AG09309 (cell line): ENCODE measurements at regions not wholly inside any gene's neighbourhood (a gene's known extent, or its start where the extent isn't known, plus 50 kb on each side); places are given as distances from the start of the nearest gene placed in this dataset.

ENCODE experiments used
- DNase-seq: peaks from one replicate; pipeline ENCODE4 v3.0.0-alpha.2; 2010; ENCODE audit warnings: low read depth
- H3K4me3 ChIP-seq: 2 replicates; pipeline ENCODE4 v1.5.1; 2011; ENCODE audit warnings: mild to moderate bottlenecking, low read depth, low read length, moderate library complexity; ENCODE audit not compliant: control insufficient read depth
- TF ChIP-seq, protein P1 (sequence below): IDR thresholded peaks from 2 replicates; pipeline ENCODE4 v1.5.1; 2011; ENCODE audit warnings: mild to moderate bottlenecking, low read depth, low read length, inconsistent platforms; ENCODE audit not compliant: insufficient read depth, control insufficient read depth; ENCODE audit errors: missing control alignments

DNA sequence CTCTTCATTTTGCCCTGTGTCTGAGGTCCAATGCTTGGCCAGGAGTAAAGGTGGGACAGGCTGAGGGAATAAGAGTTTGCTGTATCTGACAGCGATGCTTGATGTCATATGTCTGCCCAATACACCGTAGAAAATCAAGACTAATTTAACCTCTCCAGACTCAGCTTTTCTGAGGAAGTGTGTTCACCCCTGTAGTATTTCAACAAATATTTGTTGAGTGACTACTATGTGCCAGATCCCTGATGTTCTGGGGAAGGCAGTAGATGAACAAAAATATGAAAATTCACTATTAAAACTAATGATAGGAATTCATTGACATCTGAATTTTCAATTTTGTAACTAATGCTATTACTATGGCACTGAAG is 489.7 kb downstream of the EBF1 start:
- DNase-seq, result no peak
- TF ChIP-seq, protein P1, sequence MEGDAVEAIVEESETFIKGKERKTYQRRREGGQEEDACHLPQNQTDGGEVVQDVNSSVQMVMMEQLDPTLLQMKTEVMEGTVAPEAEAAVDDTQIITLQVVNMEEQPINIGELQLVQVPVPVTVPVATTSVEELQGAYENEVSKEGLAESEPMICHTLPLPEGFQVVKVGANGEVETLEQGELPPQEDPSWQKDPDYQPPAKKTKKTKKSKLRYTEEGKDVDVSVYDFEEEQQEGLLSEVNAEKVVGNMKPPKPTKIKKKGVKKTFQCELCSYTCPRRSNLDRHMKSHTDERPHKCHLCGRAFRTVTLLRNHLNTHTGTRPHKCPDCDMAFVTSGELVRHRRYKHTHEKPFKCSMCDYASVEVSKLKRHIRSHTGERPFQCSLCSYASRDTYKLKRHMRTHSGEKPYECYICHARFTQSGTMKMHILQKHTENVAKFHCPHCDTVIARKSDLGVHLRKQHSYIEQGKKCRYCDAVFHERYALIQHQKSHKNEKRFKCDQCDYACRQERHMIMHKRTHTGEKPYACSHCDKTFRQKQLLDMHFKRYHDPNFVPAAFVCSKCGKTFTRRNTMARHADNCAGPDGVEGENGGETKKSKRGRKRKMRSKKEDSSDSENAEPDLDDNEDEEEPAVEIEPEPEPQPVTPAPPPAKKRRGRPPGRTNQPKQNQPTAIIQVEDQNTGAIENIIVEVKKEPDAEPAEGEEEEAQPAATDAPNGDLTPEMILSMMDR, result no peak
- H3K4me3 ChIP-seq, result no peak overlapping the region

DNA sequence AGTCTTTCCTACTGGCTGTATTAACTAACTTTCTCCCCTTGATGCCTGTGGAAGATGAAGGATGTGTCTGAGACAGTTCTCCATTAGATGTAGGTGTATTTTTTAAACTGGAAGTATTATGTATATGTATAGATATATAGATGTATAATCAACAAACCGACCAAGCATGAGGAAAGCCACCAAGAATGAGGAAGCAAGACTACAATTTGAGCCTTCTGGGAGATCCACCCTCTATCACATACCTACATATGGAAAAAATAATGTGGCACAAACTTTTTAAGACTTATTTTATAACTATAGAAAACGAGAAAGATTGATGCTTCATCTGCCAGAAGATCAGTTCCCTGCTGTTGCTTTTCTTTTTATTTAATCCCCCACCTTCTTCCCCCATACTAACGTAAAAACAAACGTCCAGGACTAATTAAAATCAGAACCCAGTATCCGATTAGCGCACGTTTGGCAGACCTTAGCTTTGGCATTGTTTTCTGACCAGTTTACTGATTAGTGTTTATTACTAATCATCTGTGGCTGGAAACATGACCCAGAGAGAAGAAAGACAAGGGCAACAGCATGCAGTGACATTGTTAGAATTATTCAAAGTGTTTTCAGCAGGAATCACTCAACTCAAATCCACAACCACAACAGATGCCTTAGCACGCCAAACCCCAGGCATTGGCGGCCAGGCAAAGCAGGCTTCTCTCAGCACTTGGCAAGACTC is 490.2 kb downstream of the EBF1 start:
- H3K4me3 ChIP-seq, result no peak overlapping the region
- TF ChIP-seq, protein P1, result no peak
- DNase-seq, result peak; percentile 32

DNA sequence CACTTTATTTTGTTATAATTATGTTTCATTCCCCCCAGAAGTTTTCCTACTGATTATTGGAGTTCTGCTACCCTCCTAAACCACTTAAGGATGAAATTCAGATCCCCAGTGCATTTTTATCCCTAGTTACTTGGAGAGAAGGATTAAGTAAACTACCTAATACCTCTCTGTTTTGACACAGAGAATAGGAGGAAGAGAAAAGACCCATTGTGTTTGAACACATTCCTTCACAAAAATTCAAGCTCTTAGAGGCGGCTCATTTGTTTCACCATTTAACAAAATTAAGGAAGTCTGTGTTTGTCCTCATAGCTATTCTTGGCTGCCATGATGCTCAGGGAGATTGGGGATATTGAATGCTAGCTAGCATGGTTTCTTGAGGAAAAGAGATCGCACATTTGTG is 492.6 kb downstream of the EBF1 start:
- TF ChIP-seq, protein P1, result no peak
- H3K4me3 ChIP-seq, result no peak overlapping the region
- DNase-seq, result no peak

DNA sequence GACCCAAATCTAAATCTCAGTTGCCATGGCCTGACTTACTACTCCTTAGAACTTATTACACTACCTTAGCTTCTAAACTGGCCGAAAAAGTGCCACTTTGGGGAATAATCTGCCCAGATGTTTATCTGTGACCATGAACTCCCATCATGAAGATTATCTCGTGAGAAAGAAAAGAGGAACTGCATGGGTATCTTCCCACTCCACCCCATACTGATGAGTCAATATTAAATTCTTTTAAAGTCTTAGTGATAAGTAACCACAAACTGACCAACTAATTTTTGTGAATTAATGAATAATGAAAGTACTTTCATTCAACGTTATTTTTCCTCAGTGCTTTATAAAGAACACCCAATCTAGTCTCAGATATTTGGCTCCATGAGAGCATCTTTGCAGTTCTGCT is 493.5 kb downstream of the EBF1 start:
- DNase-seq, result no peak
- TF ChIP-seq, protein P1, result no peak
- no peak overlapping the region for H3K4me3 ChIP-seq

DNA sequence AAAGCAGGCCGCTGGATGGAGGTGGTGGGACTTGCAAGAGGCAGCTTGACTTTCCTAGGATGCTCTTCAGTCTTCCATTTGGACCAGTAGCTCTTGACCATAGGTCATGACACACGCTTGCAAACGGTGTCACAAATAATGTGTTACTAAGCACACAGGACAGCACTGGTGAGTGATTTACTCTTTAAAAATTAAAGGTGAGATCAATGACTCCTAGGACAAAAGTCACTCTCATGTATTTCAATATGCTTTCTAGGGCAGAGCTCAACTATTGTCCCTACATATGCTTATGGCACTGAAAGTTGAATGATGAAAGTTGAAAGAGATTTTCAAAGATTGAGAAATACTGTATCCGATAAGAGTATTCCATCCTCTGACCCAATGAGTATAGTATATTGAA is 496.7 kb downstream of the EBF1 start:
- no peak overlapping the region for H3K4me3 ChIP-seq
- TF ChIP-seq, protein P1, result no peak
- DNase-seq, result no peak

DNA sequence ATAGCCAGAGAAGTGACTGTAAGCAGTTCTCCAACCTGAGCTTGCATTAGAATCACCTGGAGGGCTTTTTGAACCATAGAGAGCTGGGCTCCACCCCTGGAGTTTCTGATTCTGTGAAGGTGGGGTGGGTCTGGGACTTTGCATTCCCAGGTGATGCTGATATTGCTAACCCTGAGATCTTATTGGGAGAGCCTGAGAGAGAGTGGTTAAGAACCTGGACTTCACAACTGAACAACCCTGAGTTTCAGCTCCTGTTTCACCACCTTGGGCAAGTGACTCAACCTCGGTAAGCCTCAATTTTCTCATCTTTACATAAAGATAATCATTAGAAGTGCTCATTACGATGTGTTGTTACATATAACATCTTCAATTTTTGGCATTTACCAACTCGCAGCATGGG is 498.6 kb downstream of the EBF1 start:
- TF ChIP-seq, protein P1, result no peak
- DNase-seq, result no peak
- H3K4me3 ChIP-seq, result no peak overlapping the region
